ENCODE measurements at regions not wholly inside any gene's neighbourhood (a gene's known extent, or its start where the extent isn't known, plus 50 kb on each side); places are given as distances from the start of the nearest gene placed in this dataset.

- no peak for TF ChIP-seq REST (IDR thresholded peaks at IDR 0.05; ENCODE audit: insufficient read depth in 1 of 2, low read depth in 2 of 2, low read length in 2 of 2)
- TF ChIP-seq SIN3A (IDR thresholded peaks at IDR 0.05; ENCODE audit: borderline replicate concordance, insufficient read depth, low read length), result no peak
- no peak for TF ChIP-seq TAF1 (IDR thresholded peaks at IDR 0.05; ENCODE audit: borderline replicate concordance, insufficient read depth, low read length)
- TF ChIP-seq POLR2AphosphoS5 (IDR thresholded peaks at IDR 0.05; ENCODE audit: low read depth, low read length), result no peak
- TF ChIP-seq FOXP2 (optimal IDR thresholded peaks at IDR 0.05; ENCODE audit: borderline replicate concordance, extremely low read depth, extremely low read length, insufficient read depth), result no peak
These were observed 118.3 kb downstream of the AKR1D1 start for GRCh38 chr7:138194567-138194966.

GRCh38 chr7:138195151-138195571 lies 118.9 kb downstream of the AKR1D1 start:
- no peak for TF ChIP-seq TAF1 (IDR thresholded peaks at IDR 0.05; ENCODE audit: borderline replicate concordance, insufficient read depth, low read length)
- no peak for TF ChIP-seq REST (IDR thresholded peaks at IDR 0.05; ENCODE audit: insufficient read depth in 1 of 2, low read depth in 2 of 2, low read length in 2 of 2)
- no peak for TF ChIP-seq FOXP2 (optimal IDR thresholded peaks at IDR 0.05; ENCODE audit: borderline replicate concordance, extremely low read depth, extremely low read length, insufficient read depth)
- TF ChIP-seq SIN3A (IDR thresholded peaks at IDR 0.05; ENCODE audit: borderline replicate concordance, insufficient read depth, low read length), result no peak
- TF ChIP-seq POLR2AphosphoS5 (IDR thresholded peaks at IDR 0.05; ENCODE audit: low read depth, low read length), result no peak

GRCh38 chr7:138196971-138197896 lies 121.0 kb downstream of the AKR1D1 start:
- TF ChIP-seq TAF1 (IDR thresholded peaks at IDR 0.05; ENCODE audit: borderline replicate concordance, insufficient read depth, low read length), result no peak
- TF ChIP-seq POLR2AphosphoS5 (IDR thresholded peaks at IDR 0.05; ENCODE audit: low read depth, low read length), result no peak
- TF ChIP-seq SIN3A (IDR thresholded peaks at IDR 0.05; ENCODE audit: borderline replicate concordance, insufficient read depth, low read length), result no peak
- TF ChIP-seq REST (IDR thresholded peaks at IDR 0.05; ENCODE audit: insufficient read depth in 1 of 2, low read depth in 2 of 2, low read length in 2 of 2), result no peak
- no peak for TF ChIP-seq FOXP2 (optimal IDR thresholded peaks at IDR 0.05; ENCODE audit: borderline replicate concordance, extremely low read depth, extremely low read length, insufficient read depth)

GRCh38 chr7:138204285-138204981 lies 128.2 kb downstream of the AKR1D1 start:
- TF ChIP-seq FOXP2 (optimal IDR thresholded peaks at IDR 0.05; ENCODE audit: borderline replicate concordance, extremely low read depth, extremely low read length, insufficient read depth) (no peak), POLR2AphosphoS5 (IDR thresholded peaks at IDR 0.05; ENCODE audit: low read depth, low read length) (no peak), REST (IDR thresholded peaks at IDR 0.05; ENCODE audit: insufficient read depth in 1 of 2, low read depth in 2 of 2, low read length in 2 of 2) (no peak), SIN3A (IDR thresholded peaks at IDR 0.05; ENCODE audit: borderline replicate concordance, insufficient read depth, low read length) (no peak), TAF1 (IDR thresholded peaks at IDR 0.05; ENCODE audit: borderline replicate concordance, insufficient read depth, low read length) (no peak)
